ENCODE measurements at regions not wholly inside any gene's neighbourhood (a gene's known extent, or its start where the extent isn't known, plus 50 kb on each side); places are given as distances from the start of the nearest gene placed in this dataset.

DNA sequence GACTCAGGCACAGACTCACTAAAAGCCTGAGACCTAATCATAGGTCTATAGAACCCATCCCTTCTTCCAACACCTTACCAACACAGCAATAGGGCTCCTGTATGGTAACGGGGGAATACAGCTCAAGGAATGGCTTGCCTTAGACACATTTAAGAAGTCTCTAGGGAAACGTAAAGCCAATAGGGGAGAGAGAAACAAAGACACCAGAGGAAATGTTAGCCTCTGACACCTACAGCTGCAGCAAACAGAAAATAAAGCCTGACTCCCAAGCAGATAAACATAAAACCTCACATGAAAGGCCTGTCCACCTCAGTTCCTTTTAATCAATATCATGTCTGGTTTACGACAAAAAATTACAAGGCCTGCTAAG, 51.1 kb upstream of the NCOA1 start:
- DNase-seq, result no peak

DNA sequence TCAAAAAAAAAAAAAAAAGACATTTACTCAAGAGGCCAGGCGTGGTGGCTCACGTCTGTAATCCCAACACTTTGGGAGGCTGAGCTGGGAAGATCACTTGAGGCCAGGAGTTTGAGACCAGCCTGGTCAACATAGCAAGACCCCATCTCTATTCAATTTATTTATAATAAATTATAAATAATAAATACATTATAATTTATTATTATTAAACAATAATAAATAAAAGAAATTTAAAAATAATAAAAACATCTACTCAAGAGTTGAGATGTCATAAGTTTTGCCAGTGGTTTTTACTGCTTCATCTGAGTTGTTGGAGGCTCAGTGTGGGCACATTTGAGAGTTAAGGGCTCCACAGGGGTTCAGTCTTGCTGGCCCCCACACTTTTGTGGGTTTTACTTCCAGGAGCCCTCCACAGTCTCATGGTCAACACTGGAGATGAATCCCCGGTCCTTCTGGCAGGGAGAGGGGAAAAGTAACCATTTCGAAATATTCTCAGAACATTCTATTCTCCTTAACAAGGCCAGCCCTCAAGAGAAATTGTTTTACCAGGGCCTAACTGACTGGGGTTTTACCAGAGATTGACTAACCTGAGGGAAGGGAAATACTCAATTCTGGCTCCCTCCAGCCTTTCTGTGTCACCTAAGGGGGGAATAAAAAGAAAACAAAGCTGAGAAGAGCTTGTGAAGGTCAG, 51.6 kb upstream of the NCOA1 start:
- DNase-seq, result no peak

DNA sequence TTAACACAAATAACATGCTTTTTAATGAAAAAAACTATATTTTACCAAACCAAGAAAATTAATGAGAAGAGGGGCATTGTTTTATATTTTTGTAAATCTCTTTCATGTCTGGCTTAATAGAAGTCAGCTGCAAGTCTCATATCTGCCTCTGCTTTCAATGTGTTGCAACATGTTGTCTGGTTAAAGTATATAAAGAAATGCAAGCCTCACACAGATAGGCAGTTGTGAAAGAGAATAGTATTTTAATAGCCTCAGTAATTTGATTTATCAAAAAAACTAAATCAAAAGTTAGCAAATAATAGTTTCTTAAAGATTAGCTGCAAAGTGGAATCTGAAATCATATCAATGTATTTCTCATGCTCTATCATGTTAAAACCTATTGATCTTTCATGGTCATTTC, 52.9 kb upstream of the NCOA1 start:
- no peak for DNase-seq

DNA sequence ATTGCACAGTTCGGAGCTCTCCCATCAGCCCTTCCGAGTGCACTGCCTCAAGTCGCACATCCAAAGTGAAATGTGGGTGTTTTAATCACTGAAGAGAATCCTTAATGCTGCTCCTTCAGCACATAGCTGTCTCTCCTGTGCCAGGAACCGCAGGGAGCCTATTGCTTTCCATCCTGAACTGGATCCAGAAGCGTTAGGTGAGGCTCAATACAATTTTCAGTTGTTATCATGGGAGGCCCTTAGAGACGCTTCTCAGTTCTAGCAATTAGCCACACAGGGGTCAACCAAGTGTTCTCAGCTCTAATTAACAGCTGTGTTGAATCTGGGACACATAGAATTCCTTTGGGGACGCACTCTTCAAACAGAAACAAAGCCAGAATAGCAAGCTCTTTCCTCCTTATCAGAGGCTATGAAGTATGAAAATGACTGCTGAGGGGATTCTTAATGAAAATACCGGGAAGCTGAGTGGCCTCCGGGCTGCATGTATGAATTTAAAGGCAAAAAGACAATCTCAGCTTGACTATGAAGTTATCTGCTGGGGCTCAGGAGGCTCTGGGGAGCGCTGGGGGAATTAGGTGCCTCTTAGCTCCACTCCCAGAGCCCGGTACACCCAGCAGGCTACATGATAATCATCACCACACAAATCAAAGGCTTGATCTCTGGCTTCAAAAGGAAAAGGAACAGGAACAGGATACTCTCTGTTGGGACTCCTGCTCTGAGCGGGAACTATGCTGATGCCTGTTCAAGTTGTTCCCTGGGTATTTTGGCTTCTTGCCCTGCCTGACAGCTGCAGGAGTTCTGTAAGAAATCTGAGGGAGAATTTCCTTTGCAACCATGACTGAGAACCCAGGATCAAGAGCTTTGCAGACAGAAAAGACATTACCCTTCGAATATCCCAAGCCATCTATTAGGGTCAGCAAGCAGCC, 55.4 kb upstream of the NCOA1 start:
- DNase-seq, result no peak

DNA sequence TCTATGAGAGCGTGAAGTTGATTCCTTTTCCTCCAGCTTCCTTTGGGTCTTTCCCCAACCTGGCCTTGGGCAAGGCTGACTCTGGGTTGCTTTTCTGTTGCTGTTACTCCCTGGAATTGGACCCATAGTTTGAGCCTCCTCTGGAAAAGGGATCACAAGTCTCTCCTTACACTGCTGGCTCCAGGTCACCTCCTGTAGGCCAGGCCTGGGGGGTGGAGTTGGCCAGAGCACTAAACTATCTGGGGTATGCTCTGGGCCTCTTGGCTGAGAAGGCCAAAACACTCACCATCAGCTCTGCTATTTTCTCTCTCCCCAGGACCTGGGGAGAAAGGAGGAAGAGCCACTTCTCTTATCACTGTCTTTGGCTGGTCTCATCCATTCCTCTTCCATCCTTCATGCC, 56.5 kb upstream of the NCOA1 start:
- no peak for DNase-seq

DNA sequence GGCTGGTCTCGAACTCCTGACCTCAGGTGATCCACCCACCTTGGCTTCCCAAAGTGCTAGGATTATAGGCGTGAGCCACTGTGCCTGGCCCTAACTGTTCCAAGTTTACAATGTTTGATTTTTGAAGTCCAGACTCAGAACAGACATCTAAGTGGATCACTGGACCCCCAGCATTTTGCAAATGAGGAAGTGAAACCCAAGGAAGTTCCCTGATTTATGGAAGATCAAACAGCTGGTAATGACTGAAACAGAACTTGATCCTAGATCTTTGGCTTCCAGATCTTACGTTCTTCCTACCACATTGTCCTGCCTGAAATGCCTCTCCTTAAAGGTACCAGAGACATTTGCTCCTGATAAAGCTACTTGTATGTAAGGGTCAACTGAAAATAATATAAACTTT, 58.3 kb upstream of the NCOA1 start:
- DNase-seq, result no peak

DNA sequence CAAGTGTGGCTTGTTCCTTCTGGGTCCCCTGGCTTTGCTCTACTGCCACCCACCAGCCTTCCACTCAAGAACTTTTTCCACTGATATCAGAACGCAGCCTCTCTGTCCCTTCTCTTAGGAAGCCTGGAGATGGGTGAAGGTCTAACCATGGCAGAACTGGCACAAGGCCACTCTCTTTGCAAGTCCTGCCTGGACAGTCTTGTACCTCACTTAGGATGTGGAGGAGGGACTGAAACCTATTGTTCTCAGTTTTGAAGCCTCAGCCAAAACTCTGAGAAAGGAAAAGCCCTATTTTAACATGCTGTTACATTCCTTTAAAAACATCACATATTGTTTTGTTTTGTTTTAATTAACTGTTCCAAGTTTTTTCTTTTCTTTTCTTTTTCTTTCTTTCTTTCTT, 58.9 kb upstream of the NCOA1 start:
- DNase-seq, result no peak

DNA sequence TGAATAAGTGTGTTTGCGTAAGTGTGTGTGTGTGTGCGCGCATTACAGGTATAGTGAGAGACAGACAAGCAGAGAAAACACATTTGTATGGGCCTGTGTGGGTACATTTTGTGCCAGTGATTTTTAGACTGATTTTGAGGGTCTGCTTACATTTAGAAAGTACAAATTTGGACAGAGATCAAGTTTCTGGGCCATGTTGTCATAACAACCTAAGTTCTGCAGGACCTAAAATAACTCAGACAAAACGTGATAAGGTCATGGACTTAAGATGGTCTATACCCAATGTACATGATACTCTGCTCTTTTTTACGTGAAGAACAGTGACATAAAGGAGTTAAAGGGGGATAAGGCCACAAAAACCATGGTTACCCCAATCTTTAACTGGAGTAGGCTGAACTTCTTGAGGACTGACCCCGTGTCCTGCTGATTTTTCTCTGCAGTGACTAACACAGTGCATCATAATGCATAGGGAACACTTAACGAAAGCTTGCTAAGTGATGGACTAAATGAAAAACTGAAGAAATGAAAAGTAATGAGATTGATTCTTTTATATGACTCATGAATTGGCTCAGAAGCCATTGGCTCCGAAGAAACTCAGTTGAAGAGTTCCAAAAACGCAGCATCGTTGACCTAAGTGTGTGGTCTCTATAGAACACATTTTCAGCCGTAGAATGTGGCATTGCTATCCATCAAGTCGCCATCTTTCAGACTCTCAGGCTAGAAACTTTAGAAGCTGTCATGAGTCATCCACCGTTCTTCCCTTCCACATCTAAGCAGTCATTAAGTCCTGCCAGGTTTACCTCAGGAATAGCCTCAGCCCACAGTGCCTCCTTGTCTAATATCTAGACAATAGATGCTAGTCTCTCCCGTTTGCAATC, 61.6 kb upstream of the NCOA1 start:
- DNase-seq, result no peak

DNA sequence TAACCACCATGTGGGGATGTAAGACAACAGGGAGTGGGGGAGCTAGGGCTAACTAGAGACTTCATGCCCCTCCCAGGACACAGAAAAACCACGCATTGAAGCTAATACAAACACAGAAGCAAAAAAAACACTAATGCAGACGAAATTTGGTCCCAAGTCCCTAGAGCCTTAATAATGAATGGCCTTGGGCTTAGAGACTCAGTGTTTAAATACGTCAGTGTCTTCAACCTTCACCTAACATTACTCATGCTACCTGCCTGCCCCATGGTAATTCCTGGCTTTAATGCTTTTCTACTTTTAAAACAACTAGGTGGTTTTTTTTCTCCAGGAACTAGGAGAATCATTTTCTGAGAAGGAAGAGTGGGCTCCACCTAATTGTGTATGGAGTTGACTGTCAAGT, 64.1 kb upstream of the ITSN2 start:
- no peak for DNase-seq

DNA sequence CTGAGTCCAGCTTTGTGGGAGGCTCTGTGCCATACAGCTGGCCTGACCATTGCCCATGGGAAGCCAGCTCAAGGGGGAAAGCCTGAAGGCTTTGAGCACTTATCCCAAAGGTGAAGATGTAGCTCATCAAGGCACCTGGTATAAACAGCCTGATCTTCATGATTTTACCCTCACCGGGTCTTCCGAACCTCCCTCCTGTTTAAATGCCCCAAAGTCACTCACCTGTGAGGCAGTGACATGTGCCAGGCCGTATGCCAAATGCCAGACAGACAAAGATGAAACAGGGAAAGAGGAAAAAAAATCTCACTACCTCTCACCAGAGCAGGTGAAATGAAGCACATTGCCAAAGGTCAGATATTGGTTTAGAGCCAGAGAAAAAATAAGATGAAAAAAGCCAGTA, 62.8 kb upstream of the ITSN2 start:
- no peak for DNase-seq

DNA sequence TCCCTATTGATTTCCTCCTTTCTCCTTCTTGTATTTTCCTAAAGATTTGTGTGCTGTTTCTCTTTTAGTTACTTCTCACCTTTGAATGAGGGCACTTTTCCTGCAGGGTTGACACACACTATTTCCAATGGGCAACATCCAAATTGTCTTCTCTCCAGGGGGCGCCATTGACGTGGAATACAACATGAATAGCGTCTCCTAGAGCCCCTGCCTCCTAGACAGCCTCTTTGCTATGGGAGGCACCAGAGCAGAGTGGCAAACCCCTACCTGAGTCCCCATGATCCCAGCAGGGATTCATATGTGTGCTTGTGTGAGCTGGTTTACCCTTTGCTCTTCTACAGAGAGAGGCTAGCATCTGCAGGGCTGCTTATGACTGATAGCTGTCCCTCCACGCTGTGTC, 61.3 kb upstream of the ITSN2 start:
- peak; percentile 66 for DNase-seq

DNA sequence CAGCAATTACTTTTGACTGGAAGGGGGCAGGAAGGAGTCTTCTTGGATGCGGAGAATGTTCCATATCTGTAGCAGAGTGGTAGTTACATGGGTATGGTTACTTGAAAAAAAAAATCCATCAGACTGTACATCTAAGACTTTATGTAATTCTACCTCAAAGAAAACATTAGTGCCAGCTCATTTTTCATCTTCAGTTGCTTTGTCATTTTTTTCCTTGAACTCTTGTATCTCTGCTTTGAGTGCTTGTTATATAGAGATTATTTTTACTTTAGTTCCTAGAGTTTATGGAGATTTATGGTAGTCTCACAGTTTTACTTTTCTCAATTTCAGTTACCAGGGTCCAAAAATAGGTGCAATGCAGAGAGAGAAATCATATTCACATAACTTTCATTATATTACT, 60.0 kb upstream of the ITSN2 start:
- DNase-seq, result no peak

DNA sequence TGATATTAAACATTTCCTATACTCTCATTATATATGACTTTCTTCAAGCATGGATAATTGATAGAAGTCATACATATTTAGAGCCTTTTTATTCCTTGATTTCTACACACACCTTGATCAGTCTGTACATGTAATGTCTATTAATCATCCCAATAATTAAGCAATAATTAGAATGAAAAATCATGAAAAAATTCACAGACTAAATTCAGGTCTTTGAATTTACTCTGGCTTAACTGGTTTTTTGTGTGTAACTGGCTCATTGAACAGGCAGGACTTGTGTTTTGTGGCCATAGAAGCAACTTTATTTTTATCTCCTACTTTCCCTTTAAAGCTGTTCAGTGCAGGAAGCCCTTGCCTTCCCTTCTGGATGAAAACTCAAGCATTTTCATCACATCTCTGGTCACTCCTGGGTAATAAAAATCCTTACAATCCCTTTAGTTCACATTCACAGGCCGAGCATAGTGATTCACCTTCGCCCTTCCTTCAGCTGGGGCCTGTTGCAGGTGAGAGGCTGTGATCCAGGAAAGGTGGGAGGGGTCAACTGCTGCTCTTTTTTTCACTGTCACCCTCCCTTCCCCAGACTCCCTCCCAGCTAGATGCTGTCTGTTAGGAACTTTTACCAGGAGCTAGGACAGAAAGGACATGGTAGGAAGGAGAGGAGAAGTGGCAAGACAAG, 58.0 kb upstream of the ITSN2 start:
- DNase-seq, result no peak

DNA sequence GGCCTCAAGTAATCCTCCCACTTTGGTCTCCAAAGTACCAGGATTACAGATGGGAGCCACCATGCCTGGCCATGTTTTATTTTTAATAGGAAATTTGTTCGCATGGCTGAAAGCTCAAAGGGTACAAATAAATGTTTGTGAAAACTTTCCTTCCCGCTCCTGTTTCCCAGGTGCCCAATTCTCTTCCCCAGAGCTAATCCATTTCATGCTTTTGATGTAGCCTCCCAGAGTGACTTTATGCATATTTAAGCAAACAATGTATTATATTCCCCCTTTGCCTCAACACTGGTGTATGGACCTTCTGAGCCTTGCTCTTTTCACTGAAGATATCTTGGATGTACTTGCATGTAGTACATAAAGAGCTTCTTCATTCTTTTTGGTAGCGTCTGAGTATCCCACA, 52.5 kb upstream of the ITSN2 start:
- DNase-seq, result no peak

DNA sequence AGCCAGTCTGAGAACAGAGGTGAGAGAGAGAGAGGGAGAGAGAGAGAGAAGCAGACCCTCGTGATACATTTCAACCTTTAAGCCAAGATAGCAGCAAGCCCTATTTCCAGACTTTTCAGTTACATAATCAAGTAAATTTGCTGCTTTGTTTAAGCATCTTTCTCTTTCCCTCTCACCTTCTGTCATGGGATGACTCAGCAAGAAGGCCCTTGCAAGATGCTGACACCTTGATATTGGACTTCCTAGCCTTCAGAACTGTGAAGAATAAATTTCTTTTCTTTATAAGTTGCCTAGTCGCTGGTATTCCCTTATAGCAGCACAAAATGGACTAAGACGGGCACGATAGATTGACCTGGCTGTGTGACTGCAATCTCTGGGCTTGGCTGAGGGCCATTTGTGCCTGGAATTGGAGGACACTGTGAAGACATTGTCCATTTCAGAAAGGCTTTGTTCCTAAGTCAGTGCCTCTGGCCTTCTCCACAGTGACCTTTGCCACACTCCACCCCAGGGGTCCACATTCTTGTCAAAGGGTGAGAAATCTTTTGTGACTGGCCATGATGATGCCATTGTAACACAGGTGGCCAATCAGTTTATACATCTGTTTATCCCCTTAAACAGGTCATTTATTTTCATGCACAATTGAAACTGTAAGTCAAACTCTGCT, 51.3 kb upstream of the ITSN2 start:
- no peak for DNase-seq

DNA sequence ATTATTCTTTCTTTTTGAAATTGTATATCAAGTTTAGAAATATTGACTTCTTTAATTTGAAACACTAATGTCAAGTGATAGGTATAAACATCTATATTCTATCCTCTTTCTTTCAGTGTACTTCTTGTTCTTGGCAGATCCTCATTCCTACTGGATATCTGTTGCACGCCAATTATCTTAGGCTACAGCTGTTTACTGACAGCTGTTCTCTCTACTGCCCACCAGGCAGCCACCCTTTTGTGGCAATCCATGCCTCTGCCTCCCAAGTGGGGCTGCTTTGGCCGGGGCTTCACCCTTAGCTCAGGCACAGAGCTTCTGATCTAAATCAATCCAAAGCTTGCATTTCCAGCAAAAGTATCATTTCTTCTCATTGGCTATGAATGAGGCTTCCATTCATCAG, 50.6 kb upstream of the ITSN2 start:
- DNase-seq, result no peak

DNA sequence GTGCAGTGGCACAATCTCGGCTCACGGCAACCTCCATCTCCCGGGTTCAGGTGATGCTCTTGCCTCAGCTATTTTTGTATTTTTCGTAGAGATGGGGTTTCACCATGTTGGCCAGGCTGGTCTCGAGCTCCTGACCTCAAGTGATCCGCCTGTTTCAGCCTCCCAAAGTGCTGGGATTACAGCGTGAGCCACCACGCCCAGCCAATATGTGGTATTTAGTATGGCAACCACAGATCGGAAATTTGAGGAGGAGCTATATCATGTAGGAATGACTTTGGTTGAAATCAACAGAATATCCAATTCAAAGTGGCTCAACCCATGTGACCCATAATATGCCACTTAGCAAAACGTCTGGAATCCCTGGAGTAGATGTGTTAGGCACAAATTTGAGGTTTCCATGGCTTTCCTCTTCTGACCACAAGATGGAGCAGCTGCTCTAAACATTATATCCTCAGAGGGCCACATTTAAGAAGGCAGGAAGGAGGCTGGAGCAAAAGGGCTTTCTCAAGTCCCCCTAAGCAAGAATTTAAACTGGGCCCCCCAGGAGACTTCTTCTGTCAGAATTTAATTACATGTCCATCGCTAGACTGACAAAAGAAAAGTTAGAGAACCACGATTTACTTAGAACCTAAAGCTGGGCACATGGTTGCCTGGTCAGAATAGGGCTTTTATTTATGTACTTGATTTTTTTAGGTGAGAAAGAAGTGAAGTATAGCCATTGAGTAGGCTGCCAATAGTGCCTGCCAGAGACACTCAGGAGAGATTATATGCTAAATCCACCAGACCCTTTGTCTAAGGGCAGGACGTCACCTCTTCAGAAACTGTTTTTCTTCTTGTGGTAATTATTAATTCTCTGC, 49.6 kb upstream of the ITSN2 start:
- peak; percentile 77 for DNase-seq
